HCT116 (cell line): ENCODE measurements at regions not wholly inside any gene's neighbourhood (a gene's known extent, or its start where the extent isn't known, plus 50 kb on each side); places are given as distances from the start of the nearest gene placed in this dataset.

Source experiments
- ATAC-seq: fragments of 200-7000 bp; cut with Tn5 transposase; 2 replicates; pipeline ENCODE4 v1.9.1; 2020; ENCODE audit warnings: mild to moderate bottlenecking, moderate library complexity
- BruUV-seq: library from RNA; stranded (reverse); fragments of 400-500 nt; replicated peaks from 2 replicates; lab custom pipeline; 2021; lab: Mats Ljungman, UMichigan
- CTCF ChIA-PET: fragments of 300-600 bp; sonication (Branson Sonifier 250); formaldehyde crosslinking; loops from one replicate; lab custom pipeline; 2021; ENCODE audit warnings: antibody characterized with exemption; lab: Charles Lee
- POLR2A ChIA-PET: fragments of 300-600, 350-600 bp; sonication (Branson Sonifier 250); formaldehyde crosslinking; loops from one replicate; lab custom pipeline; 2021; ENCODE audit warnings: antibody characterized with exemption; lab: Charles Lee
- RAD21 ChIA-PET, 2 experiments: fragments of 300-600 bp; sonication (Branson Sonifier 250); formaldehyde crosslinking; loops; one replicate each; lab custom pipeline; 2023; ENCODE audit warnings: low total read pairs in 2 of 2; ENCODE audit not compliant: uncharacterized antibody in 2 of 2, unreplicated experiment in 2 of 2, low non-redundant PET in 1 of 2; lab: Charles Lee
- DNase-seq: peaks from one replicate; pipeline ENCODE4 v3.0.0-alpha.2; 2010; ENCODE audit warnings: low read depth, low spot score
- H2AFZ ChIP-seq: fragments of 200-600 bp; shearing (Covaris generic), sonication (generic); 2 replicates; pipeline ENCODE4 v1.6.1; 2017; ENCODE audit warnings: low read depth, mixed run types, mixed read lengths, antibody characterized with exemption, low read length; ENCODE audit not compliant: poor library complexity, severe bottlenecking
- H3K27ac ChIP-seq: 2 replicates; pipeline ENCODE4 v1.5.1; 2012; ENCODE audit warnings: low read depth, low read length
- H3K27me3 ChIP-seq: fragments of 200-600 bp; sonication (generic); 2 replicates; pipeline ENCODE4 v1.6.1; 2016; ENCODE audit warnings: mixed run types, low read length, mixed read lengths; ENCODE audit not compliant: insufficient read depth
- H3K36me3 ChIP-seq, 2 experiments: fragments of 200-500 bp in 1 of 2; fragments of 200-600 bp in 1 of 2; sonication (Bioruptor generic) in 1 of 2; sonication (generic) in 1 of 2; 2 replicates each; pipeline versions ENCODE4 v1.5.1 to v1.6.1; 2014 to 2016; ENCODE audit warnings: low read length in 2 of 2, inconsistent platforms in 1 of 2, mixed read lengths in 1 of 2, mixed run types in 1 of 2; ENCODE audit not compliant: insufficient read depth in 2 of 2, control insufficient read depth in 1 of 2
- H3K4me1 ChIP-seq, 2 experiments: fragments of 200-600 bp in 1 of 2; sonication (generic) in 1 of 2; 2 replicates each; pipeline versions ENCODE4 v1.5.1 to v1.6.1; 2012 to 2017; ENCODE audit warnings: low read length in 2 of 2, inconsistent platforms in 1 of 2, mild to moderate bottlenecking in 1 of 2, mixed read lengths in 1 of 2, mixed run types in 1 of 2, moderate library complexity in 1 of 2; ENCODE audit not compliant: insufficient read depth in 2 of 2, control insufficient read depth in 1 of 2
- H3K4me2 ChIP-seq: fragments of 200-600 bp; sonication (generic); 2 replicates; pipeline ENCODE4 v1.6.1; 2017; ENCODE audit warnings: mixed run types, low read length, mixed read lengths
- H3K4me3 ChIP-seq, 2 experiments: fragments of 200-600 bp in 1 of 2; sonication (generic) in 1 of 2; replicated peaks in 1 of 2; 2 replicates each; pipeline ENCODE4 v1.5.1; 2011 to 2016; ENCODE audit warnings: low read length in 2 of 2, control low read depth in 1 of 2, low read depth in 1 of 2, mild to moderate bottlenecking in 1 of 2, mixed read lengths in 1 of 2, mixed run types in 1 of 2
- H3K79me2 ChIP-seq: fragments of 200-600 bp; sonication (generic); 2 replicates; pipeline ENCODE4 v1.6.1; 2017; ENCODE audit warnings: mild to moderate bottlenecking, mixed run types, low read length, moderate library complexity, mixed read lengths; ENCODE audit not compliant: insufficient read depth
- H3K9ac ChIP-seq: fragments of 200-600 bp; sonication (generic); 2 replicates; pipeline ENCODE4 v1.6.1; 2016; ENCODE audit warnings: low read length, mixed read lengths
- H3K9me2 ChIP-seq: fragments of 200-600 bp; sonication (generic), shearing (Covaris generic); 2 replicates; pipeline ENCODE4 v1.6.1; 2017; ENCODE audit warnings: mixed run types, mild to moderate bottlenecking, moderate library complexity; ENCODE audit not compliant: insufficient read depth
- H3K9me3 ChIP-seq, 2 experiments: fragments of 200-500 bp in 1 of 2; fragments of 200-600 bp in 1 of 2; sonication (Bioruptor generic) in 1 of 2; sonication (generic) in 1 of 2; 2 replicates each; pipeline ENCODE4 v1.6.1; 2014 to 2017; ENCODE audit warnings: low read length in 2 of 2, mixed read lengths in 2 of 2, inconsistent platforms in 1 of 2, low read depth in 1 of 2, mild to moderate bottlenecking in 1 of 2, mixed run types in 1 of 2, moderate library complexity in 1 of 2; ENCODE audit not compliant: control insufficient read depth in 1 of 2, insufficient read depth in 1 of 2
- H4K20me1 ChIP-seq: fragments of 200-600 bp; sonication (generic), shearing (Covaris generic); 2 replicates; pipeline ENCODE4 v1.6.1; 2017; ENCODE audit warnings: mixed run types, mild to moderate bottlenecking, moderate library complexity; ENCODE audit not compliant: insufficient read depth
- EGR1 ChIP-seq: IDR thresholded peaks from 2 replicates; pipeline ENCODE4 v1.6.1; 2012; ENCODE audit warnings: low read depth
- ELF1 ChIP-seq: IDR thresholded peaks from 2 replicates; pipeline ENCODE4 v1.6.1; 2012; ENCODE audit warnings: low read depth, borderline replicate concordance
- EZH2 ChIP-seq: fragments of 200-600 bp; sonication (generic); IDR thresholded peaks from 2 replicates; pipeline ENCODE4 v1.6.1; 2017; ENCODE audit warnings: antibody characterized with exemption, mixed run types
- FOSL1 ChIP-seq: IDR thresholded peaks from 2 replicates; pipeline ENCODE4 v1.6.1; 2012; ENCODE audit warnings: low read depth
- POLR2AphosphoS5 ChIP-seq: IDR thresholded peaks from 2 replicates; pipeline ENCODE4 v1.6.1; 2011; ENCODE audit warnings: mild to moderate bottlenecking, low read depth, low read length, moderate library complexity
- RAD21 ChIP-seq: IDR thresholded peaks from 2 replicates; pipeline ENCODE4 v1.6.1; 2012; ENCODE audit warnings: low read depth, mild to moderate bottlenecking
- SP1 ChIP-seq: IDR thresholded peaks from 2 replicates; pipeline ENCODE4 v1.6.1; 2012; ENCODE audit warnings: low read depth
- SRF ChIP-seq: IDR thresholded peaks from 2 replicates; pipeline ENCODE4 v1.6.1; 2012; ENCODE audit warnings: low read depth
- TCF7L2 ChIP-seq: IDR thresholded peaks from 2 replicates; pipeline ENCODE4 v1.7.0; 2011; ENCODE audit warnings: borderline replicate concordance, inconsistent platforms; ENCODE audit not compliant: insufficient read depth, insufficient read length; ENCODE audit errors: extremely low read depth
- ZFX ChIP-seq: fragments of 450-650 bp; IDR thresholded peaks from 2 replicates; pipeline ENCODE4 v1.6.1; 2017
- ZNF274 ChIP-seq: fragments of 200-500 bp; sonication (Bioruptor generic); IDR thresholded peaks from 2 replicates; pipeline ENCODE4 v1.6.1; 2014; ENCODE audit warnings: mild to moderate bottlenecking, low read depth, low read length, inconsistent platforms
- intact Hi-C: fragments of 100-400 bp; cut with micrococcal nuclease; formaldehyde crosslinking; loops from 2 replicates; pipeline ENCODE4 v1.10.0; 2022
- TF ChIP-seq, protein P1 (sequence below): IDR thresholded peaks from 2 replicates; pipeline ENCODE4 v1.6.1; 2012
- TF ChIP-seq, protein P2 (sequence below): IDR thresholded peaks from 2 replicates; pipeline ENCODE4 v1.6.1; 2011; ENCODE audit warnings: mild to moderate bottlenecking, low read length, moderate library complexity; ENCODE audit not compliant: insufficient replicate concordance; ENCODE audit errors: extremely low read depth
- TF ChIP-seq, protein P3 (sequence below): IDR thresholded peaks from 2 replicates; pipeline ENCODE4 v1.6.1; 2012; ENCODE audit warnings: low read depth
- TF ChIP-seq, protein P4 (sequence below), 3 experiments: fragments of 200-600 bp in 1 of 3; sonication (generic) in 1 of 3; IDR thresholded peaks in 2 of 3; conservative IDR thresholded peaks in 1 of 3; 2 replicates each; pipeline ENCODE4 v1.5.1; 2012 to 2017; ENCODE audit warnings: low read depth in 2 of 3, low read length in 2 of 3, antibody characterized with exemption in 1 of 3, borderline replicate concordance in 1 of 3, control low read depth in 1 of 3, mild to moderate bottlenecking in 1 of 3, mixed read lengths in 1 of 3, mixed run types in 1 of 3, moderate library complexity in 1 of 3; ENCODE audit not compliant: insufficient read depth in 1 of 3

DNA sequence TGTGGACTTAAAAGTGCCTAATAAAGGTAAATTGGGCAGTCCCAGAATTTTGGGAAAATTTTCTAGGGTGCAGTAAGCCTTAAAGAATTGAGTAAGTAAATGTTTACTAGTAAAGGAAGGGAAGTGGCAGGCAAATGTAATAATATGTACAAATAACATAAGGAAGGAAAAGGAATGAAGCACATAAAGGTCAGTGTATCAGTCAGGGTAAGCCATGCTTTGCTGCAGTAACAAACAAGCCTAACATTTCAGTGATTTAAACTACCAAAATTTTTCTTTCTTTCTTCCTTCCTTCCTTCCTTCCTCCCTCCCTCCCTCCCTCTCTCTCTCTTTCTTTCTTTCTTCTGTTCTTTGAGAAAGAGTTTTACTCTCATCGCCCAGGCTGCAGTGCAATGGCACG lies 117.5 kb downstream of the HAO1 start (continued):
- TF ChIP-seq, protein P1, sequence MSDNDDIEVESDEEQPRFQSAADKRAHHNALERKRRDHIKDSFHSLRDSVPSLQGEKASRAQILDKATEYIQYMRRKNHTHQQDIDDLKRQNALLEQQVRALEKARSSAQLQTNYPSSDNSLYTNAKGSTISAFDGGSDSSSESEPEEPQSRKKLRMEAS = no peak
- TF ChIP-seq SP1 = no peak
- TF ChIP-seq ELF1 = no peak
- TF ChIP-seq, protein P2, sequence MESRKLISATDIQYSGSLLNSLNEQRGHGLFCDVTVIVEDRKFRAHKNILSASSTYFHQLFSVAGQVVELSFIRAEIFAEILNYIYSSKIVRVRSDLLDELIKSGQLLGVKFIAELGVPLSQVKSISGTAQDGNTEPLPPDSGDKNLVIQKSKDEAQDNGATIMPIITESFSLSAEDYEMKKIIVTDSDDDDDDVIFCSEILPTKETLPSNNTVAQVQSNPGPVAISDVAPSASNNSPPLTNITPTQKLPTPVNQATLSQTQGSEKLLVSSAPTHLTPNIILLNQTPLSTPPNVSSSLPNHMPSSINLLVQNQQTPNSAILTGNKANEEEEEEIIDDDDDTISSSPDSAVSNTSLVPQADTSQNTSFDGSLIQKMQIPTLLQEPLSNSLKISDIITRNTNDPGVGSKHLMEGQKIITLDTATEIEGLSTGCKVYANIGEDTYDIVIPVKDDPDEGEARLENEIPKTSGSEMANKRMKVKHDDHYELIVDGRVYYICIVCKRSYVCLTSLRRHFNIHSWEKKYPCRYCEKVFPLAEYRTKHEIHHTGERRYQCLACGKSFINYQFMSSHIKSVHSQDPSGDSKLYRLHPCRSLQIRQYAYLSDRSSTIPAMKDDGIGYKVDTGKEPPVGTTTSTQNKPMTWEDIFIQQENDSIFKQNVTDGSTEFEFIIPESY = no peak
- TF ChIP-seq RAD21 = no peak
- TF ChIP-seq FOSL1 = no peak
- no peak for TF ChIP-seq ZNF274
- no peak for TF ChIP-seq EGR1
- TF ChIP-seq SRF = no peak

DNA sequence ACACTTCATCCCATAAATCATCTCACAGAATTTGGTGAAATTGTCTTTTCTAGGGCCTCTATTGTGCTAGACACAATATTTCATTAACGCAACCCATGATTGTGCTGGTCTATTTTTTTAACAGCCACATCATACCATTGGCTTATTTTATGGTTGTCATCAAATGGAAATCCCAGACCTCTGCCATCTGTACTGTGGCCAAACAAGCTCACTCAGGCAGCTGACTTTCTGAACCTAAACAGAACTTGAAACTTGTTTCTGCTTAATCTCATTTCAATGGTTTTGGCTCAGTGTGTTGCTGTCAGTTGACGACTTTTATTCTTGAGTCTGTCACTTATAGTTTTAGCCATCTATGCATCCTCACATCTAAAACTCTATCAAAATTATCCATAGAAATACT lies 111.8 kb downstream of the HAO1 start:
- ATAC-seq = no peak
- H3K4me1 ChIP-seq = no peaks in the 10 kb centered on the region
- ChIA-PET RAD21 (no interaction called here), POLR2A (no interaction called here), CTCF (no interaction called here)
- intact Hi-C loops = no loop called here
- no peaks in the 10 kb centered on the region for H3K79me2 ChIP-seq
- H3K27ac ChIP-seq = no peak overlapping the region
- DNase-seq = no peak
- H3K9me3 ChIP-seq = no peaks in the 10 kb centered on the region
- no peak overlapping the region for H3K9ac ChIP-seq
- no peaks in the 10 kb centered on the region for H3K27me3 ChIP-seq
- no peak overlapping the region for H3K4me3 ChIP-seq
- H3K9me2 ChIP-seq = no peaks in the 10 kb centered on the region
- no peak overlapping the region for H3K4me2 ChIP-seq
- no peaks in the 10 kb centered on the region for H3K36me3 ChIP-seq
- no TSS peak for BruUV-seq
- no peaks in the 10 kb centered on the region for H4K20me1 ChIP-seq
- H2AFZ ChIP-seq = no peak overlapping the region
- no peak for TF ChIP-seq POLR2AphosphoS5
- no peak for TF ChIP-seq ZFX
- TF ChIP-seq EZH2 = no peak
- TF ChIP-seq, protein P3, sequence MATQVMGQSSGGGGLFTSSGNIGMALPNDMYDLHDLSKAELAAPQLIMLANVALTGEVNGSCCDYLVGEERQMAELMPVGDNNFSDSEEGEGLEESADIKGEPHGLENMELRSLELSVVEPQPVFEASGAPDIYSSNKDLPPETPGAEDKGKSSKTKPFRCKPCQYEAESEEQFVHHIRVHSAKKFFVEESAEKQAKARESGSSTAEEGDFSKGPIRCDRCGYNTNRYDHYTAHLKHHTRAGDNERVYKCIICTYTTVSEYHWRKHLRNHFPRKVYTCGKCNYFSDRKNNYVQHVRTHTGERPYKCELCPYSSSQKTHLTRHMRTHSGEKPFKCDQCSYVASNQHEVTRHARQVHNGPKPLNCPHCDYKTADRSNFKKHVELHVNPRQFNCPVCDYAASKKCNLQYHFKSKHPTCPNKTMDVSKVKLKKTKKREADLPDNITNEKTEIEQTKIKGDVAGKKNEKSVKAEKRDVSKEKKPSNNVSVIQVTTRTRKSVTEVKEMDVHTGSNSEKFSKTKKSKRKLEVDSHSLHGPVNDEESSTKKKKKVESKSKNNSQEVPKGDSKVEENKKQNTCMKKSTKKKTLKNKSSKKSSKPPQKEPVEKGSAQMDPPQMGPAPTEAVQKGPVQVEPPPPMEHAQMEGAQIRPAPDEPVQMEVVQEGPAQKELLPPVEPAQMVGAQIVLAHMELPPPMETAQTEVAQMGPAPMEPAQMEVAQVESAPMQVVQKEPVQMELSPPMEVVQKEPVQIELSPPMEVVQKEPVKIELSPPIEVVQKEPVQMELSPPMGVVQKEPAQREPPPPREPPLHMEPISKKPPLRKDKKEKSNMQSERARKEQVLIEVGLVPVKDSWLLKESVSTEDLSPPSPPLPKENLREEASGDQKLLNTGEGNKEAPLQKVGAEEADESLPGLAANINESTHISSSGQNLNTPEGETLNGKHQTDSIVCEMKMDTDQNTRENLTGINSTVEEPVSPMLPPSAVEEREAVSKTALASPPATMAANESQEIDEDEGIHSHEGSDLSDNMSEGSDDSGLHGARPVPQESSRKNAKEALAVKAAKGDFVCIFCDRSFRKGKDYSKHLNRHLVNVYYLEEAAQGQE = no peak
- no peak for TF ChIP-seq FOSL1
- TF ChIP-seq, protein P1 = no peak
- TF ChIP-seq, protein P2 = no peak
- TF ChIP-seq, protein P4, sequence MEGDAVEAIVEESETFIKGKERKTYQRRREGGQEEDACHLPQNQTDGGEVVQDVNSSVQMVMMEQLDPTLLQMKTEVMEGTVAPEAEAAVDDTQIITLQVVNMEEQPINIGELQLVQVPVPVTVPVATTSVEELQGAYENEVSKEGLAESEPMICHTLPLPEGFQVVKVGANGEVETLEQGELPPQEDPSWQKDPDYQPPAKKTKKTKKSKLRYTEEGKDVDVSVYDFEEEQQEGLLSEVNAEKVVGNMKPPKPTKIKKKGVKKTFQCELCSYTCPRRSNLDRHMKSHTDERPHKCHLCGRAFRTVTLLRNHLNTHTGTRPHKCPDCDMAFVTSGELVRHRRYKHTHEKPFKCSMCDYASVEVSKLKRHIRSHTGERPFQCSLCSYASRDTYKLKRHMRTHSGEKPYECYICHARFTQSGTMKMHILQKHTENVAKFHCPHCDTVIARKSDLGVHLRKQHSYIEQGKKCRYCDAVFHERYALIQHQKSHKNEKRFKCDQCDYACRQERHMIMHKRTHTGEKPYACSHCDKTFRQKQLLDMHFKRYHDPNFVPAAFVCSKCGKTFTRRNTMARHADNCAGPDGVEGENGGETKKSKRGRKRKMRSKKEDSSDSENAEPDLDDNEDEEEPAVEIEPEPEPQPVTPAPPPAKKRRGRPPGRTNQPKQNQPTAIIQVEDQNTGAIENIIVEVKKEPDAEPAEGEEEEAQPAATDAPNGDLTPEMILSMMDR (IDR thresholded peaks at IDR 0.05 in 2 of 3, conservative IDR thresholded peaks at IDR 0.05 in 1 of 3; ENCODE audit: borderline replicate concordance in 1 of 3, insufficient read depth in 1 of 3, low read depth in 2 of 3, low read length in 2 of 3) = no peak
- no peak for TF ChIP-seq TCF7L2
